ENCODE measurements at regions not wholly inside any gene's neighbourhood (a gene's known extent, or its start where the extent isn't known, plus 50 kb on each side); places are given as distances from the start of the nearest gene placed in this dataset.
"Not testable (repeated sequence)": the region's sequence is repeated elsewhere in the genome, so short reads cannot be mapped to it uniquely, and the experiment has no call there.

DNA sequence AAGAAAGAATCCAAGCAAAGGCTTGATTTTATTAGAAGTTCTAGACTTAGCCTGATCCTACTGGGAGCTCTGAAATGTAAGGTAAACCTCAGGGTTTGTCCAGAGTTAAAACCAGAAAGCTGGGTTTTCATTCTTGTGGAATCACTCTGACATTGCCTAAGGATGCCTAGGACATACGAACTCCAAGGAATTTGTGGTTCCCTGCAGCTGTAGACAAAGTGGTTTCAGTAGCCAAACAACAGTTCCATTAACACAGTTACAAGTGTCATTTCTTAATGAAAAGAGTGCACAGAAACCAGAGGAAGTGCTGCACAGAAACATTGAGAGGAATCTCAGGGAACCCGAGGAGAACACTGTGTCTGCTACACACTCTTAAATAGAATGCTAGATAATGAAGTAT lies 221.4 kb upstream of the ST6GAL2 start:
- no peak for DNase-seq (ENCODE audit: low spot score)

DNA sequence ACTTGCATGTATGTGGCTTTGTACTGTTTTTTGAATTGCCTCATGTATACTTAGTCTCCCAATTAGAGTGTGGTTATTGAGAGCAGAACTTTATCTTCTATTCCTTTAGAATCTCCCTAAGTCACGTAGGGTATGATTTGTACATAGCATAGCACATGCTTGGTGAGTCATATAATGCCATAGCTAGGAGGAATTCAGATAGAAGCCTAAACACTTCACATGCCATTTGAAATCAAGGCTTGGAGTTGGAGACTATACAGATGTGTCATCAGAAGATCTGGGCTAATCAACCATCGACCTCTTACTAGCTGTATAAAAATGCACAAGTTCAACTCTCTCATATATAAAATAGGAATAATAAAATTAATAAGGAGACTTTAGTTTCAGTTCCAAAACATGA lies 222.6 kb upstream of the ST6GAL2 start:
- no peak for DNase-seq (ENCODE audit: low spot score)

DNA sequence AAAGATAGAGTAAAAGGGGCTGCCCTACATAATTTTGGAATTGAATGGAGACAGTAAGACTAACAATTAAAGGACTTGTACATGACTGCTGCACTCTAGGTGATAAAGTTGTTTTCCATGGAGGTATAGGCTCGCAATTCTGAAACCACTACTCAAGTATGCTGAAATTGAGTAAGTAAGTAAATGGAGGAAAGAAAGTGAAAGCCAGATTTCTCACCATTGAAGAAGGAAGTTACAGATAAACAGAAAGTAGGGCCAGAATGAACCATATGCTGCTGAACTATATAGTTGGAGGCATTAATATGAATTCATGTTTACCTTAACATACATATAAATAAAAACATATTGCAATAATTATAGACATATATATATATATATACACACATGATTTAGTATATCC lies 225.7 kb upstream of the ST6GAL2 start:
- DNase-seq (ENCODE audit: low spot score) = no peak

DNA sequence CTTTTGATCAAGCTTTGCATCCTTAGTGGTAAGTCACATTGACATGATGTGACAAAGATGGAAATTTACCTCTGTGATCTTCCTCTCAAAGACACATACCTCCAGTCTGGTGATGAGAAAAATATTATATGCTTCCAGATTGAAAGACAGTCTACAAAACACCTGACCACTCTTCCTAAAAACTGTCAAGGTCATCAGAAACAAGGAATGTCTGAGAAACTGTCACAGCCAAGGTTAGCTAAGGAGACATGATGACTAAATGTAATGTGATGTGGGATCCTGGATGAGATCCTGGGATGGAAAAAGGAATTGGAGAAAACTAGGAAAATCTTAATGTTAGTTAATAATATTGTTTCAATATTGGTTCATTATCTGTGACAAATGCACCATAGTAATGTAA lies 226.6 kb upstream of the ST6GAL2 start:
- DNase-seq (ENCODE audit: low spot score) = no peak

DNA sequence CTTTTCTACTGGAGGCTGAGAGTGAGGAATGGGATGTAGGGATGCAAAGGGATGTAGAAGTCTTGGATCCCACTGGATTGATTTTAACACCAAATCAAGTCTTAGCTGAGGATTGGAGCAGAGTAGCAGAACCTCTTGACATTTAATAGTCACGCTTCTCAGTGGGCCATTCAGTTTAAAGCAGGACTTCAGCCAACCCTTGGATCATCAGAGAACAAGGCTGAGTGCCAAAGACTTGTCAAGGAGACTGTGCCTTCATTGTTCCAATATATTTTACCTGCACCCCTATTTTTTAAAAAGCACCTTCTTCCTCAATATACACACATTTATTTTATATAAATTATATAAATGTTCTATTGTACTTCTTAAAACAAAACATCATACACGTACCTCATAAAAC lies 242.4 kb upstream of the ST6GAL2 start:
- DNase-seq (ENCODE audit: low spot score) = no peak

DNA sequence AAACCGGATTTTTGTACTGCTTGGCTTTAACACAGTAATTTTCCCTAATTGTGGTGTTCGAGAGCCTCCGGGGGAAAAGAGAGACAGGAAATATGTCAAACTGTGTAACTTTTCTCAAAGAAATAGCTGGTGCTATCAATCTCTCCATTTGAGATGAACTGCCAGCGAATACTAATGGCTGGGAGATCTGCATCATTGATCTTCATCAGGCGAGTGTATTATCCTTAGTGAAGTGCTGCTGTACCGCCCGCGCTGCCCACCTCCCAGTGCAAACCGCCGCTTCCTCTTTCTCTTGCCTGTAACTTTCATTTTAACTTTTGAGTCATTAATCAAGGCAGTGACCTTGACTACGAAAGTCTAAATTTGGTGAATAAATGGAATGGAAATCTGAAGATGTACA lies 246.1 kb upstream of the ST6GAL2 start:
- DNase-seq (ENCODE audit: low spot score) = no peak

DNA sequence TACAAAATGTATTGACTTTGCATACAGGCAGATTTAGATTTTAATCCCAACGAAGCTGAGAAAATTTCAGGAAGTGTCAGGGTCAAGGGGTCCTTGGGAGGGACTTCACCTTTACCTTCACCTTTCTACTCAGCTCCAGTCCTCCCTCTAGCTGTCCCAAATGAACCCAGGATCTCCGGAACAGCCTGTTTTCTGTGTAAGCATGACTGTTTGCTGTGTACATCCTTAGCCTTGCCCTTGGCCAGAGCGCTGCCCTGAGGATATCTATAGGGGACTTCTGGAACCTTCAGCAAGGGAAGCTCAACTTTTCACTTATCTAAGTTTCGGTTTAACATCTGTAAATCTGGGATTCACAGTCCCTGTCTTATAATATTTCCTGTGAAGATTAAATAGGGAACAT lies 246.8 kb upstream of the ST6GAL2 start:
- DNase-seq (ENCODE audit: low spot score) = no peak

DNA sequence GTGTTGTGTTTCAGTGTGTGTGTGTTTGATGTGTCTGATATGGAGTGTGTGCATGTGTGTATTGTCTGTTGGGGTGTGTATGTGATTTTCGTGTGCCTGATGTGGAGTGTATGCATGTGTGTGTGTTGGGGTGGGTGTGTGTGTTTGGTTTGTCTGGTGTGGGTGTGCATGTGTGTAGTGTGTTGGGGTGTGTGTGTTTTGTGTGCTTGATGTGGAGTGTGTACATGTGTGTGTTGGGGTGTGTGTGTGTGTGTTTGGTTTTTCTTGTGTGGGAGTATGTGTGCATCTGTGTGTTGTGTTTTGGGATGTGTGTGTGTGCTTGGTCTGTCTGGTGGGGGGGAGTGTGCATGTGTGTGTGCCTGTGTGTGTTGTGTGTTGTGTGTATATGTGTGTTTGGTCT lies 247.4 kb upstream of the ST6GAL2 start:
- no peak for DNase-seq (ENCODE audit: low spot score)

DNA sequence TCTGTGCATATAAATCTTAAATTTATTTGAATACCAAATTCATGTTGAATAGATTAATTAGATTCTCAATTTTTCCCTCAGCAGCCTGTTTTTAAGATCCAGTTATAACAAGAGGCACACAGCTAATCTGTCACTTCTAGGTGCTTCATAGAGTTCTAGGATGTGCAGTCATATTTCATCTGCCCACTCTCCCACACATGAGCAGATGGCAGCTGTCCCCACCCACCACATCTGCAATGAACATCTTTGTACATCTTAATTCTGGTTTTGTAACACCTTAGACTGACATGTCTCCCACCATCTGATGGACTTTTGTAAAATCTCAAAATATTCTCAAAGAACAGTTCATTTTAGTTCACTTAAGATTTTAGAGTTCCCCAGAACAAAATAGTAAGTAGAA lies 250.8 kb upstream of the ST6GAL2 start:
- DNase-seq (ENCODE audit: low spot score) = no peak

DNA sequence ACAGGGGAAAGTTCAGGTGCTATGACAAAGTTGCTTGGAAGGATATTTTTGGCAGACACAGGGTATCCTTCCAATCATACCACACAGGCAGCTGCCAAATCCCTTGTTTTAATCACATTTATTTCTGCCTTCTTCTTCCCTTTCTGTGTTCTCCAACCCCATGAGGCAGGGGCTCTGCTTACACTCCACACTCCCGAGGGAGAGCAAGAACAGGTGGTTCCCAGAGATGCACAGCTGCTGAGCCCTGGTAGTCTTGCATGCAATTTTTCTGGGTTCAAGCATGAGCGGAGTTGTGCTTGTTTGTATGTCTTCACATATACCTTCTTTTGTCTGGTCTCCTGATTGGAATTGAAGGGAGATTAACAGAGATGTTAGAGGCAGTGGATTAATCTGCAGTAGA lies 251.7 kb upstream of the ST6GAL2 start:
- no peak for DNase-seq (ENCODE audit: low spot score)

DNA sequence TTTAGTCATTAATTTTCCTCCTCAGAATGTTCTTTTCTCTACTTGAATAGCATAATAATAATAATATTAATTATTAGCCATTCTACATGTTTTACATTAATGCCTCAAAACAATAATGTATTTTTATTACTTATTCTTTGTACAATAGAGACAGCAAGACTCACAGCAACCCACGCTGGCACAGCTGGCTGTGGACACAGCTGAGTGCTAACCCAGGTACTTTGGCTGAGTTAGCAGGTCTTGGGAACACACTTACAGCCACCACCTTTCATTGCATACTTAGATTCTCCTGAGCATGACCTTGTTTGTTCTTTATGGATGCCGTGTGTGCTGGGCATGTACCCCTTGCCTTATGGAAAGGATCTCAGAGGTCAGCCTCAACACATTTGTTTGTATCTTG lies 260.2 kb upstream of the ST6GAL2 start:
- no peak for DNase-seq (ENCODE audit: low spot score)

DNA sequence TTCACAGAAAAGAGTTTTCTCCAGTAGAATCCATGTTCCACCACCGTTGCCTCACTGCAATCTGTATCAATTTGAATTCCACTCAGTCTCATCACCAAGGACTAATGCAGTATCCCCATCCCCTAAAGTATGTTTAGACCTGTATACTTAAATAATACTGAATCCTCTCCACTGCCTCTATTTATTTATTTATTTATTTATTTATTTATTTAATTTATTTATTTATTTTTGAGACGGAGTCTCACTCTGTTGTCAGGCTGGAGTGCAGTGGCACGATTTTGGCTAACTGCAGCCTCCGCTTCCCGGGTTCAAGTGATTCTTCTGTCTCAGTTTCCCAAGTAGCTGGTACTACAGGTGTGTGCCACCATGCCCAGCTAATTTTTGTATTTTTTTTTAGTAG lies 260.7 kb upstream of the ST6GAL2 start:
- not testable (repeated sequence) for DNase-seq (ENCODE audit: low spot score)

DNA sequence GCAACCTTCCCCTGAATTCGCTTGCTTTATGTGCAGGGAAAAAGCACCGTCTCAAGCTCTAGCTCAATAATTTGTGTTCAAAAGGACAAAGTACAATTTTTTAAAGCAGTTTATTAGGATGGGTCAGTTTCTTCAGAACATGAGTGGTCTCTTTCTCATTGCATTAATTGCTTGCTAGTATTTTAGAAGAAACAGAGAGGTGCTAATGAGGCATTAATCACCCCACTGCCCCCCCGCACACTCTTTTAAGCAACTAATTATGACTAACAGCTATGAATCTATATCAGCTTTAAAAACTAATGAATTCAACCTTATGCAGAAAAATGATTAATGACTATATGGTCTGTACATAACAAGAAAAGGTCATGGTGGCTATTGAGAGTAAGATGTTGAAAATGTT lies 262.1 kb upstream of the ST6GAL2 start:
- DNase-seq (ENCODE audit: low spot score) = no peak

DNA sequence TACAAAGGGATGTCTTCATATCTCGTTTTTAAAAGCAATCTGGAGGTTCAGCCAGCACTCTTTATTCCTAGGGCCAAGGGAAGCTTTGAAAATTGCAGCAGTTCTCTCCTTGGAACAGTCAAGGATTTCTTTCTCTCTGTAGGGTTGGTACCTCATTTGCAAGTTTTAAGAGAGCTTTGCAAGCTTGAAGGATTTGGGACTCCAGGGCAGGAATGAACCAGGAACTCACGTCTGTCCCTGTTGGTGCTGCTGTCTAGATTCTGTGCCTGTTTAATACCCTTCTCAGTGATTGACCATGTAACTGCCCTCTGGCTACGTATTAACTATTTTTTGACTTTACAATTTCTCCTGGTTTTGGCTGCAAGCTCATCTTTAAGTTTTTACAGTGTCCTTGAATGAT lies 262.5 kb upstream of the ST6GAL2 start:
- DNase-seq (ENCODE audit: low spot score) = no peak

DNA sequence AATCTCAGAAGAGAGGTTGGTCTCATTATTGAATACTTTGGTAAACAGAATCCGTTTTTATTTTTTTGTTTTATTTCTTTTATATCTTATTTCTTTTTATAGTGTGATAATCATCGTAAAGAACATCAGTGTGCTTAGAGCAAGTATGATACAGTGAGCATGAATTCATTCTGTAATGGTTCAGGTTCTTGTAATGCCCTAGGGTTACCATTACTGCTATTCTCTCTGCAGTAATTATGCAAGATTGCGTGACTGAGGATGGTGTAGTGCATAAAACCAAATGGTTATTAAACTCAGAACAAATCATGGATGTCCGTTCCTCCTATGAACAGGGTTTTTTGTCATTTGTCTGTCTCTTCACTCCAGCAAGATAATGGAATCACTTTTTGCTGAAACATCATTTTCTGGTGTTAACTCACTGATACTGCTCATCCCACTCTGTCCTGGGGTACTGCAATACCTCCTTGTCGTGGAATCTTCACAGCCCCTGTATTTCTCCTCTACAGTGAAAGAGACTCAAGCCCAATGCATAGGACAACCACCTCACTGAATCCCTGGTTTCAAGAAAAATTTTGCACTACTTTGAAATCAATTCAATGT lies 274.8 kb upstream of the ST6GAL2 start:
- no peak for DNase-seq (ENCODE audit: low spot score)

DNA sequence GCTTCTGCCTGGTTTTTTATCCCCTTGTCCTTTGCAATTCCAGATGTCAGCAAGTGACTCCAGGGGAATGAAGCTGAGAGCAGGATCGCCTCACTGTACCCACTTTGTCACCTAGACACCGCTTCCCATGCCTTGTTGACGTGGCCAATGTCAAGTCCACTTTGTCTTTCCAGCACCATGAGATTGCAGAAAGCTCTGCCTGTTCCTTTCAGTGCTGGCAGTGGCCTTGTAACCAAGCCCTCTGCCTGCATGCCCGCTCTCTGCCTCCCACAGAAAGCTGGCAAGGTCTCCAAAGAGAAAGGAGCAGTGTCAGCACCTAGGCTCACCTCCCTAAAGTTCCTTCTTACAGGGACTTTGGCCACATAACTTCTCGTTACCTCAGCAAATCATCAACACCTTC lies 282.2 kb upstream of the ST6GAL2 start:
- DNase-seq (ENCODE audit: low spot score) = no peak

DNA sequence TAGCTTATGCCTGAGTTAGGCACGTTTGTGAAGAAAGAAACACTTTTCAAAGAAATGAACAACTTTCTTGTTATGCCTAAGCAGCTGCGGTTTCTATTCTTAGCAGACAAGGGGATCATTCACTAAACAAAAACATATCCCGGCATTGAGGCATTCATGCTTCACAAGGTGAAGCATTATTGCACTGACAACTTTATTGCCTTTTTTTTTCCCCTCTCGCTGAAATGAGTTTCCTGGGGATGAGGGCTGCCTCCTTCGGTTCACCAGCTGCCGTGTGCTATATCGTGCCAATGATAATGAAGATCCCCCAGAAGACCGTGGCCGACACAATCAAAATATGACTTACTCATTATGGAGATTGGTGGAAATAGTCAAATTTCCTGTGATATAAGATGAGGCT lies 288.2 kb upstream of the ST6GAL2 start:
- no peak for DNase-seq (ENCODE audit: low spot score)

DNA sequence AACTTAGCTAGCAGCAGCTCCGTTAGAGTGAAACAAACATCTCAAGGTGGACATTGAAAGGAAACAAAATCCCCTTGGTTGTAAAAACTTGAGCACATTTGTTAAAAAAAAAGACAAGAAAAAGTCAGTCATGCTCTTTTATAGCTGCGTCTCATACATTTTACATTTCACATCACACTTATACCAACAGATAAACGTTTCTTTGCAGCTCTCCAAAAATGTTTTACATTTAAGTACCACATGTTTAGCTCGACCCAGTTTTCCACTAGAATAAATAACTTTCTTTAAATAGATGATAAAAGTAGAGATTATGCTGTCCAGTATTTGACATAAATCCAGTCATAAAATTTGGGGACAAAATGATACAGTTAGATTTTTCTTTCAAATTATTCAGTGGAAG lies 297.0 kb upstream of the ST6GAL2 start:
- no peak for DNase-seq (ENCODE audit: low spot score)

DNA sequence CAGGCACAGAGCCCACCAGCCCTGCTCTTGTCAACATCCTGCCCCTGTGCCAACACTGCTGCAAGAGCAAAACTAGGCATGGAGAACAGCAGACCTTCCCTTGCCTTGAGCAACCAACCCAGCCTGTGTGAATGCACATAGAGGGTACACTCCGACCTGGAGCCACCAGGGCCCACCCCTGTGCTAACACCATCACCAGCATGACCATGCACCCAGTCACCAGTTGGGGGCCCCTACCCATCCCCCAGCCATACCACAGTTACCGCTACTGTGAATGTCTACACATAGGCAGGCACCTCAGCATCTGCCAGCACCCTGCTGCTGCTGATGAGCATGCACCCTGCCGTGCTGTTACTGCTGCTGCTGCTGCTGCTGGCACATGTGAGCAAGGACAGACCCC lies 301.9 kb upstream of the ST6GAL2 start:
- DNase-seq (ENCODE audit: low spot score) = no peak

DNA sequence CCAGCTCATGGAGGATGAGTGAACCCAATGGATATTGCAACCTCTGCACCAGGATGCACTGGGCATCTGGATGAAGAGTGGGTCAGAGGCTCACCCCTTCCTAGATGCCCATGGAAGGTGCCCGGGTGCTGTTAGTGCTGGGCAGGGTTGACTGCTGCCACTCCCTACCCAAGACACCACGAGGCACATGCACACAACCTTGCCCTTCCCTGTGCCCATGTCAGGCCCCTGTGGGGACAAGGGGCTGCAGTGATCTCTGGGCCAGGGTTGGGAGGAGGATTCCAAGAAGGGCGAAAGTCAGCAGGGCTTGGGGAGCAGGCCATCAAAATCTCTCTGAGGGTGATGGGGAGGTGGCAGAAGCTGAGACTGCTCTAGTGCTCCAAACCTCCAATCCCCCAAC lies 309.7 kb upstream of the ST6GAL2 start:
- no peak for DNase-seq (ENCODE audit: low spot score)

DNA sequence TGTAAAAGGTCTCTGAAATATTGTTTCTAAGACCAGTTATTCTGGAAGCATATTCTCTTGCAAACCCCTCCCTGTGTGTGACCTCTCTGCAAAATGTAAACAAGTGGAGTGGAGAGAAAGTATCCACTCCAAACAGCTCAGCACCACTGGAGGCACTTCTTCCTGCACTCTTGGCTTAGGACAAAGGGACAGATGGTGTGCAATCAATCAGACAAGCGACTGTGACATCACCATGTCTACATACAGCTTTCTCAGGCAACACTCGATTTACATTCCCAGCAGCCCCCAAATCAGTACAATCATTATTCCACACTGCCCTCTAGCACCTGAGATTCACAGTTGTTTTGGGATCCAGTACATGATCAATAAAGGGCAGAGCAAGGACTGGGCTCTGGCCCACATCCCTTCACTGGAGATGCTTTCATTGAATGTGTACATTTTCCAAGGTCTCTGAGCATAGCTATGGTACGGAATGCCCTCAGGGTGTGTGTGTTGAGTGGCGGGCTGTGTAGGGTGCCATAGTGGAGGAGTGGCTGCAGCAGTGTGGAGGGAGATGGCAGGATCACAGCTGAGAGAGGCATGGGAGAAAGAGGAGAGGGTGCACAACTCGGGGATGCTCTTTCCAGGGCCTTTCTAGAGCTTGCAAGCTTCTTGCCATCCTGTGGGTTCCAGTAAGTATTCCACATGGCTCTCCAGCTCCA lies 311.8 kb upstream of the ST6GAL2 start:
- no peak for DNase-seq (ENCODE audit: low spot score)

DNA sequence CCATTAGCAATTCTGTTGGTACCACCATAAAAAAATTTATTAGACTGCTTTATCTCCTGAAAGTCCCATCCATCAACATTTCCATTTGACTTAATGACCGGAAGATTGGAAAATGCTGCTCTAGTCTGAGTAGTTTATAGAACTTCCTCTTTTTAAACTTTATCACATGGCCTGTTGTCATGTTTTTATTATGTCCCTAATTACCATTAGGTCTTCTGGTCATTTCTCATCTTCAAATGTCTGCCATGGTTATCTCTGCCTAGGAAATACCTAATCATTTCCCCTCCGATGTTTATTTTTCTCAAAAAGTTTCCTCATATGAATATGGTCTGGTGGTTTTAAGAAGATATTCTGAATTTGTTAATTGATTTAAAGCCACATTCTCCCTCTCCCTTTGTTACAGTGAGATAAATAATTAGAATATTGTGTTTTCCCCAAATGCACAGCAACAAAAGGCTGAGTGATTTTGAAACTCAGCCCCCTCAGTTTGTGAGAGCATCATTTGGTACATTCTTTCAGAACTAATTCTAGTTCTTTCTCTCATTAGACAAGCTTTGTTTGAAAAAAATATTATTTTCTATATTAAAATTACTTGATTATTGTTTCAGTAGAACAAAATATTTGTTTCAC lies 317.1 kb upstream of the ST6GAL2 start:
- no peak for DNase-seq (ENCODE audit: low spot score)
